ENCODE measurements at regions not wholly inside any gene's neighbourhood (a gene's known extent, or its start where the extent isn't known, plus 50 kb on each side); places are given as distances from the start of the nearest gene placed in this dataset.

DNA sequence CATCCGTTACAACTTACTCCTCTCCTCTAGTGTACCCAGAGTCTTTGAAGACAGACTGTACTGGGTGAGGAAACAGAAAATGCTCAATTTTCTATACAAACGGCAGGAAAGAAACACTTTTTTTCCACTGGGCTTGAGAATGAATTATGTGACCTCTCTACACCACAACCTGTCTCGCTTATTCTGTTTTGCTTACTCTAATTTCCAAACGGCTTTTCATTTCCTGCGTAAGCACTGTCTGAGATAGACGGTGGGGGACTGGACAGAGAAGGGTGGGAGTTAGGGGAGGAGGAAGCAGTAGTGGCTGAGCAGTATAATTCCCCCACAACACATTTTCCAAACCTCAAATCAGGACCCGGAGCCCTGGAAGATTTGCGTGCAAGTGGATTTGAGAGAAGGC is 191.4 kb upstream of the SDK2 start (continued):
- TF ChIP-seq, protein P1, sequence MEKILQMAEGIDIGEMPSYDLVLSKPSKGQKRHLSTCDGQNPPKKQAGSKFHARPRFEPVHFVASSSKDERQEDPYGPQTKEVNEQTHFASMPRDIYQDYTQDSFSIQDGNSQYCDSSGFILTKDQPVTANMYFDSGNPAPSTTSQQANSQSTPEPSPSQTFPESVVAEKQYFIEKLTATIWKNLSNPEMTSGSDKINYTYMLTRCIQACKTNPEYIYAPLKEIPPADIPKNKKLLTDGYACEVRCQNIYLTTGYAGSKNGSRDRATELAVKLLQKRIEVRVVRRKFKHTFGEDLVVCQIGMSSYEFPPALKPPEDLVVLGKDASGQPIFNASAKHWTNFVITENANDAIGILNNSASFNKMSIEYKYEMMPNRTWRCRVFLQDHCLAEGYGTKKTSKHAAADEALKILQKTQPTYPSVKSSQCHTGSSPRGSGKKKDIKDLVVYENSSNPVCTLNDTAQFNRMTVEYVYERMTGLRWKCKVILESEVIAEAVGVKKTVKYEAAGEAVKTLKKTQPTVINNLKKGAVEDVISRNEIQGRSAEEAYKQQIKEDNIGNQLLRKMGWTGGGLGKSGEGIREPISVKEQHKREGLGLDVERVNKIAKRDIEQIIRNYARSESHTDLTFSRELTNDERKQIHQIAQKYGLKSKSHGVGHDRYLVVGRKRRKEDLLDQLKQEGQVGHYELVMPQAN (IDR thresholded peaks at IDR 0.05; ENCODE audit: borderline replicate concordance): no peak
- TF ChIP-seq HNRNPK (IDR thresholded peaks at IDR 0.05; ENCODE audit: low read depth, low read length, poor library complexity, severe bottlenecking) (no peak), ZNF780A (CRISPR knock-in tag; IDR thresholded peaks at IDR 0.05) (no peak), XRCC4 (IDR thresholded peaks at IDR 0.05; ENCODE audit: extremely low read depth, insufficient read depth, insufficient read length) (no peak), DDX20 (tag; IDR thresholded peaks at IDR 0.05; ENCODE audit: low read depth) (no peak), RBM25 (IDR thresholded peaks at IDR 0.05; ENCODE audit: low read depth, low read length, severe bottlenecking) (no peak), STAT5B (CRISPR knock-in tag; IDR thresholded peaks at IDR 0.05) (no peak), DPF2 (IDR thresholded peaks at IDR 0.05) (no peak), ZNF146 (CRISPR knock-in tag; IDR thresholded peaks at IDR 0.05; ENCODE audit: unreplicated experiment) (no peak)
- TF ChIP-seq, protein P2, sequence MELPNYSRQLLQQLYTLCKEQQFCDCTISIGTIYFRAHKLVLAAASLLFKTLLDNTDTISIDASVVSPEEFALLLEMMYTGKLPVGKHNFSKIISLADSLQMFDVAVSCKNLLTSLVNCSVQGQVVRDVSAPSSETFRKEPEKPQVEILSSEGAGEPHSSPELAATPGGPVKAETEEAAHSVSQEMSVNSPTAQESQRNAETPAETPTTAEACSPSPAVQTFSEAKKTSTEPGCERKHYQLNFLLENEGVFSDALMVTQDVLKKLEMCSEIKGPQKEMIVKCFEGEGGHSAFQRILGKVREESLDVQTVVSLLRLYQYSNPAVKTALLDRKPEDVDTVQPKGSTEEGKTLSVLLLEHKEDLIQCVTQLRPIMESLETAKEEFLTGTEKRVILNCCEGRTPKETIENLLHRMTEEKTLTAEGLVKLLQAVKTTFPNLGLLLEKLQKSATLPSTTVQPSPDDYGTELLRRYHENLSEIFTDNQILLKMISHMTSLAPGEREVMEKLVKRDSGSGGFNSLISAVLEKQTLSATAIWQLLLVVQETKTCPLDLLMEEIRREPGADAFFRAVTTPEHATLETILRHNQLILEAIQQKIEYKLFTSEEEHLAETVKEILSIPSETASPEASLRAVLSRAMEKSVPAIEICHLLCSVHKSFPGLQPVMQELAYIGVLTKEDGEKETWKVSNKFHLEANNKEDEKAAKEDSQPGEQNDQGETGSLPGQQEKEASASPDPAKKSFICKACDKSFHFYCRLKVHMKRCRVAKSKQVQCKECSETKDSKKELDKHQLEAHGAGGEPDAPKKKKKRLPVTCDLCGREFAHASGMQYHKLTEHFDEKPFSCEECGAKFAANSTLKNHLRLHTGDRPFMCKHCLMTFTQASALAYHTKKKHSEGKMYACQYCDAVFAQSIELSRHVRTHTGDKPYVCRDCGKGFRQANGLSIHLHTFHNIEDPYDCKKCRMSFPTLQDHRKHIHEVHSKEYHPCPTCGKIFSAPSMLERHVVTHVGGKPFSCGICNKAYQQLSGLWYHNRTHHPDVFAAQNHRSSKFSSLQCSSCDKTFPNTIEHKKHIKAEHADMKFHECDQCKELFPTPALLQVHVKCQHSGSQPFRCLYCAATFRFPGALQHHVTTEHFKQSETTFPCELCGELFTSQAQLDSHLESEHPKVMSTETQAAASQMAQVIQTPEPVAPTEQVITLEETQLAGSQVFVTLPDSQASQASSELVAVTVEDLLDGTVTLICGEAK (IDR thresholded peaks at IDR 0.05): no peak
- TF ChIP-seq, protein P2 (CRISPR knock-in tag; IDR thresholded peaks at IDR 0.05): no peak
